Nephron progenitor cell (in vitro differentiated cells): ENCODE measurements at regions not wholly inside any gene's neighbourhood (a gene's known extent, or its start where the extent isn't known, plus 50 kb on each side); places are given as distances from the start of the nearest gene placed in this dataset.
"Not testable (repeated sequence)": the region's sequence is repeated elsewhere in the genome, so short reads cannot be mapped to it uniquely, and the experiment has no call there.

Source experiments
- DNase-seq: peaks from one replicate; pipeline ENCODE4 v3.0.0; 2021
- H3K27ac Mint-ChIP-seq: 2 replicates; pipeline ENCODE4 v1.8.0; 2021; ENCODE audit warnings: mild to moderate bottlenecking, moderate library complexity, mixed read lengths
- H3K27me3 Mint-ChIP-seq: 2 replicates; pipeline ENCODE4 v1.8.0; 2021; ENCODE audit warnings: mild to moderate bottlenecking, low read depth, mixed read lengths; ENCODE audit not compliant: poor library complexity
- H3K36me3 Mint-ChIP-seq: 2 replicates; pipeline ENCODE4 v1.8.0; 2021; ENCODE audit warnings: low read depth, mixed read lengths
- H3K4me1 Mint-ChIP-seq: 2 replicates; pipeline ENCODE4 v1.8.0; 2021; ENCODE audit warnings: mixed read lengths
- H3K4me3 Mint-ChIP-seq: 2 replicates; pipeline ENCODE4 v1.8.0; 2021; ENCODE audit warnings: mild to moderate bottlenecking, moderate library complexity, mixed read lengths
- H3K9me3 Mint-ChIP-seq: 2 replicates; pipeline ENCODE4 v1.8.0; 2021; ENCODE audit warnings: mild to moderate bottlenecking, moderate library complexity, mixed read lengths
- TF ChIP-seq, protein P1 (sequence below): fragments of 200-600 bp; sonication (generic); IDR thresholded peaks from 2 replicates; pipeline ENCODE4 v1.5.0; 2021; ENCODE audit warnings: antibody characterized with exemption

DNA sequence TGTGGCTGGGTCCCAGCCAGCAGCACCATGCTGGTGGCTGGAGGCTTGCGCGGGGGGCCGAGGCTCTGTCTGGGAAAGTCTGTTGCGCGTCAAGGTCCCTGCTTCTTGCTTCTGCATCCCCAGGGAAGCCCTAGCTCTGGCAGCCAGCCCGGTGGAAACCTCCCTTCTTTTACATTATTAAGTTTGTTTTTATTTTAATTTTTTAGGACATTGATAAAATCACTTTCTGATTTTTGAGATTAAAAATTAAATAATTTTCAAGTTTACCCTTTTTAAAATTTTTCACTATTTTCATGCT lies 81.6 kb downstream of the TRIM51G start:
- H3K27me3 Mint-ChIP-seq, DNase-seq, H3K36me3 Mint-ChIP-seq, H3K4me3 Mint-ChIP-seq, H3K4me1 Mint-ChIP-seq, H3K27ac Mint-ChIP-seq: not testable (repeated sequence)
- H3K9me3 Mint-ChIP-seq: peaks cover 45% of the 10 kb centered on the region

- H3K9me3 Mint-ChIP-seq: peaks cover 44% of the 10 kb centered on the region
- not testable (repeated sequence) for H3K36me3 Mint-ChIP-seq
Measured at GRCh38 chr11:48901381-48902152, 82.1 kb downstream of the TRIM51G start.

DNA sequence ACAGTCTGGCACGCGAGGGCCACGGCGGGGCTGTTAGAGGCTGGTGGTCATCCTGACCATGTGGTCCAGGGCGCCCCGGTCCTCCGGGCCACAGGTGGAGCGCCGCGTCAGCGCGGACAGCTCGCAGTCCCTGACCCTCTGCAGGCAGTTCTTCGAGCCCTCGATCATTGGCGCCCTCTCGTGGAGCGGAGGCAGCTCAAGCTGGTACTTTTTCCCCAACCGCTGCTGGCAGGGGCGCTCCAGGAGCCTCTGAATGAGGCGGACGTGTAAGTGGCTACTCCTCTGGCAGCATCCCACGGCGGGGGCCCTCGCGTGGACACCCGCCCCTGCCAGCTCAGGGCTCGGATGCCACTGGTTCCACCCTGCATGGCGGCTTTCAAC lies 82.9 kb downstream of the TRIM51G start:
- H3K4me3 Mint-ChIP-seq, H3K36me3 Mint-ChIP-seq, H3K27me3 Mint-ChIP-seq, H3K4me1 Mint-ChIP-seq, DNase-seq, H3K27ac Mint-ChIP-seq: not testable (repeated sequence)
- peaks cover 39% of the 10 kb centered on the region for H3K9me3 Mint-ChIP-seq

More at GRCh38 chr11:48901381-48902152, 82.1 kb downstream of the TRIM51G start:
- H3K27ac Mint-ChIP-seq, H3K4me3 Mint-ChIP-seq, H3K27me3 Mint-ChIP-seq, H3K4me1 Mint-ChIP-seq, DNase-seq: not testable (repeated sequence)

GRCh38 chr11:48900131-48900800 lies 83.4 kb downstream of the TRIM51G start:
- no peak for DNase-seq
- TF ChIP-seq, protein P1, sequence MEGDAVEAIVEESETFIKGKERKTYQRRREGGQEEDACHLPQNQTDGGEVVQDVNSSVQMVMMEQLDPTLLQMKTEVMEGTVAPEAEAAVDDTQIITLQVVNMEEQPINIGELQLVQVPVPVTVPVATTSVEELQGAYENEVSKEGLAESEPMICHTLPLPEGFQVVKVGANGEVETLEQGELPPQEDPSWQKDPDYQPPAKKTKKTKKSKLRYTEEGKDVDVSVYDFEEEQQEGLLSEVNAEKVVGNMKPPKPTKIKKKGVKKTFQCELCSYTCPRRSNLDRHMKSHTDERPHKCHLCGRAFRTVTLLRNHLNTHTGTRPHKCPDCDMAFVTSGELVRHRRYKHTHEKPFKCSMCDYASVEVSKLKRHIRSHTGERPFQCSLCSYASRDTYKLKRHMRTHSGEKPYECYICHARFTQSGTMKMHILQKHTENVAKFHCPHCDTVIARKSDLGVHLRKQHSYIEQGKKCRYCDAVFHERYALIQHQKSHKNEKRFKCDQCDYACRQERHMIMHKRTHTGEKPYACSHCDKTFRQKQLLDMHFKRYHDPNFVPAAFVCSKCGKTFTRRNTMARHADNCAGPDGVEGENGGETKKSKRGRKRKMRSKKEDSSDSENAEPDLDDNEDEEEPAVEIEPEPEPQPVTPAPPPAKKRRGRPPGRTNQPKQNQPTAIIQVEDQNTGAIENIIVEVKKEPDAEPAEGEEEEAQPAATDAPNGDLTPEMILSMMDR: no peak
- no peaks in the 10 kb centered on the region for H3K4me1 Mint-ChIP-seq
- H3K27me3 Mint-ChIP-seq: no peaks in the 10 kb centered on the region
- H3K9me3 Mint-ChIP-seq: peaks cover 39% of the 10 kb centered on the region
- H3K27ac Mint-ChIP-seq: no peak overlapping the region
- H3K4me3 Mint-ChIP-seq: no peak overlapping the region
- no peaks in the 10 kb centered on the region for H3K36me3 Mint-ChIP-seq

- TF ChIP-seq, protein P1: no peak
- no peak overlapping the region for H3K27ac Mint-ChIP-seq
- DNase-seq: no peak
- H3K4me3 Mint-ChIP-seq: no peak overlapping the region
- H3K36me3 Mint-ChIP-seq: no peaks in the 10 kb centered on the region
- peaks cover 51% of the 10 kb centered on the region for H3K9me3 Mint-ChIP-seq
- no peaks in the 10 kb centered on the region for H3K27me3 Mint-ChIP-seq
- H3K4me1 Mint-ChIP-seq: no peaks in the 10 kb centered on the region
Measured at GRCh38 chr11:48880021-48880441, 103.7 kb downstream of the TRIM51G start.

GRCh38 chr11:48879256-48879655 lies 104.4 kb downstream of the TRIM51G start:
- H3K36me3 Mint-ChIP-seq: no peaks in the 10 kb centered on the region
- H3K9me3 Mint-ChIP-seq: peaks cover 59% of the 10 kb centered on the region
- no peaks in the 10 kb centered on the region for H3K4me1 Mint-ChIP-seq
- no peaks in the 10 kb centered on the region for H3K27me3 Mint-ChIP-seq
- TF ChIP-seq, protein P1: no peak
- no peak overlapping the region for H3K4me3 Mint-ChIP-seq
- no peak for DNase-seq
- H3K27ac Mint-ChIP-seq: no peak overlapping the region
